DMS153 treated with DMSO at 0.1 percent for 48 hours (cell line): ENCODE measurements at regions not wholly inside any gene's neighbourhood (a gene's known extent, or its start where the extent isn't known, plus 50 kb on each side); places are given as distances from the start of the nearest gene placed in this dataset.
"Not testable (repeated sequence)": the region's sequence is repeated elsewhere in the genome, so short reads cannot be mapped to it uniquely, and the experiment has no call there.

Experiments used
- DNase-seq: peaks from one replicate; lab custom pipeline; 2025; ENCODE audit not compliant: unreplicated experiment; lab: John Stamatoyannopoulos, UW

GRCh38 chr5:158456241-158456640, 597.3 kb upstream of the CLINT1 start:
- DNase-seq = no peak

- DNase-seq = no peak
Observed at GRCh38 chr5:158451993-158452672, 593.2 kb upstream of the CLINT1 start.

- no peak for DNase-seq
Observed at GRCh38 chr5:158451203-158451992, 592.5 kb upstream of the CLINT1 start.

- no peak for DNase-seq
Observed at GRCh38 chr5:158450751-158451171, 591.8 kb upstream of the CLINT1 start.

- DNase-seq = not testable (repeated sequence)
Observed at GRCh38 chr5:158446761-158447160, 587.8 kb upstream of the CLINT1 start.

GRCh38 chr5:158439204-158439603, 580.3 kb upstream of the CLINT1 start:
- DNase-seq = not testable (repeated sequence)

GRCh38 chr5:158436271-158437065, 577.5 kb upstream of the CLINT1 start:
- DNase-seq = no peak

- DNase-seq = no peak
Observed at GRCh38 chr5:158435161-158435616, 576.2 kb upstream of the CLINT1 start.

- no peak for DNase-seq
Observed at GRCh38 chr5:158434749-158435148, 575.8 kb upstream of the CLINT1 start.

- DNase-seq = no peak
Observed at GRCh38 chr5:158433634-158434033, 574.7 kb upstream of the CLINT1 start.

- DNase-seq = no peak
Observed at GRCh38 chr5:158431369-158432029, 572.6 kb upstream of the CLINT1 start.

GRCh38 chr5:158430798-158431167, 571.8 kb upstream of the CLINT1 start:
- no peak for DNase-seq

GRCh38 chr5:158430166-158430797, 571.3 kb upstream of the CLINT1 start:
- no peak for DNase-seq

- no peak for DNase-seq
Observed at GRCh38 chr5:158429564-158429963, 570.6 kb upstream of the CLINT1 start.

GRCh38 chr5:158423623-158424200, 564.8 kb upstream of the CLINT1 start:
- no peak for DNase-seq

GRCh38 chr5:158422653-158423515, 563.9 kb upstream of the CLINT1 start:
- DNase-seq = no peak

- DNase-seq = no peak
Observed at GRCh38 chr5:158421319-158421718, 562.4 kb upstream of the CLINT1 start.

- DNase-seq = no peak
Observed at GRCh38 chr5:158419186-158419585, 560.2 kb upstream of the CLINT1 start.

GRCh38 chr5:158414780-158415179, 555.8 kb upstream of the CLINT1 start:
- no peak for DNase-seq
